GM11168 (cell line): ENCODE measurements at regions not wholly inside any gene's neighbourhood (a gene's known extent, or its start where the extent isn't known, plus 50 kb on each side); places are given as distances from the start of the nearest gene placed in this dataset.

ENCODE experiments used
- in situ Hi-C: fragments of 300-500 bp; cut with MboI; formaldehyde crosslinking; loops from one replicate; pipeline ENCODE4 v1.12.0; 2022; ENCODE audit warnings: low sequenced_read_pairs; ENCODE audit not compliant: unreplicated experiment

DNA sequence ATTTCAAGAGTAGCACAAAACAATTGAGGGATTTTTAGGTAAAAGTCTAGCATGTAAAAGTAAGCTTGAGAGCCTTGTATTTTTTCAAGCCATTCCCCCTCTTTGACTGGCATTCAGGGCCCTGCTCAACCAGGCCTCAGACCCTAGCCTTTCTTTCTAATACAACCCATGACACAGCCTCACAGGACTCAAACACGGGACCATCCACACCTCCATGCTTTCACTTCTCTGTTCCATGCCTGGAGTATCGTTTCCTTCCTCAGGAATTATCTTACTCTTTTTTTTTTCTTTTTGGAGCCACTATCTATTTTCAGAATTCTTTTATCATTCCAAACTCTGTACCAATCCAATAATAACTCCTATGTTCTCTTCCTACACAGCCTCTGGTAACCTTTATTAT lies 560.2 kb upstream of the CLINT1 start:
- in situ Hi-C loops, result no loop called here

GRCh38 chr5:158414780-158415179 lies 555.8 kb upstream of the CLINT1 start:
- in situ Hi-C loops, result no loop called here

DNA sequence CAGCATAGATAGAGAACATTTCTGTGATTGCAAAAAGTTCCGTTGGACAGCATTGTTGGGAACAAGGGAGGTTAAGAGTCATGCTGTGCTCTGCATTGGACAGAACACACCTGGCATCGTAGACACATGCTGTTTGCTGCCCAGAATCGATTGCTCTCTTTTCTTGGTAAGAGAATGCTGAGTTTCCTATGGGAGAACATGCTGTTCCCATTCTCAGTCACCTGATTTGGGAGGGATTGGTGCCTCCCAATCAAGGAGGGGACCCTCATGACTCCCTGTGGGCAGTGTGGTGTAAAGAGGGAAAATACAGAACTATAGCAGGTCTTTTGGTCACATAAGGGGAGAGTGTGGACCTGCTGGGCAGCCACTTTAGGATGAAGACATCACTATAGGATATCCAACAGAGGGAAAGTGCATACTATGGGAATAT lies 555.4 kb upstream of the CLINT1 start:
- in situ Hi-C loops, result no loop called here

DNA sequence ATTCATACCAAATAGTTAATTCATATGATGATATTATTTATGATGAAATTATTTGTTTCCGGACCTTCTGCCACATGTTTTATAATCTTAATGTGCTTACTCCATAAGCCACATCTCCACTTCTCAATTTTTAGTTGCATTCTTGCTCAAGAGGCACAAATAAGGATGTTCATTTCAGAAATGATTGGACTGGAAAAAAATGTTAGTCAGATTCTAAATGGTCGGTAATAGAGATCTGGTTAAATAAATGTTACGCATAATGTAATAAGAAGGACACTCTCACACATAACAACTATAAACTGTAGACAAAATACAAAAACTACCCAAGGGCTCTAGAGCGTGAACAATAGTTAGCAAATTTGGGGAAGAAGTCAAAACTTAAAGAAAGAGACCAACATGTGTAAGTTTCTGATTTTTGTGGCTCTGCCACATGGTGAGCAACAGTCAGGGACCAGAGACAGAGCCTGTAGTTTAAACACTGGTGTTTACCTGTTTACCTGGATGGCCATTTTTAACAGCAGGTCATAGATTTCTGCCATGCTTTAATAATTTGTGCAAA lies 554.3 kb upstream of the CLINT1 start:
- in situ Hi-C loops, result no loop called here

GRCh38 chr5:158410976-158411375 lies 552.0 kb upstream of the CLINT1 start:
- in situ Hi-C loops, result no loop called here

DNA sequence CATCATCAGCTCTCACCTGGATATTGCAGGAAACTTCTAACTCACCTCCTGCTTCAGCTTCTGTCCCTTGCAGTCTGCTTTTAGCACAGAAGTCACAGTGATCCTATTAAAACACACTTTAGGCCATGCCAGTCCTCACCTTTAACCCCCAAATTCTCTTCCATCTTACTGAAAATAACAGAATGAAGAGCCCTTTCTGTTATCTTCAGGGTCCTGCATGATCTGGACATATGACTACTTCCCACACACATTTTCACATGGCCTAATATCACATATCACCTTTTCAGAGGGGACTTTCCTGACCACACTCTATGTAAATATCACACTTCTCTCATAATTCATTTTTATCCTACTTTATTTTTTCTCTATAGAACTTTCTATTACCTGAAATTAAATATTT lies 550.6 kb upstream of the CLINT1 start:
- in situ Hi-C loops, result no loop called here

GRCh38 chr5:158407824-158408195 lies 548.9 kb upstream of the CLINT1 start:
- in situ Hi-C loops, result no loop called here

DNA sequence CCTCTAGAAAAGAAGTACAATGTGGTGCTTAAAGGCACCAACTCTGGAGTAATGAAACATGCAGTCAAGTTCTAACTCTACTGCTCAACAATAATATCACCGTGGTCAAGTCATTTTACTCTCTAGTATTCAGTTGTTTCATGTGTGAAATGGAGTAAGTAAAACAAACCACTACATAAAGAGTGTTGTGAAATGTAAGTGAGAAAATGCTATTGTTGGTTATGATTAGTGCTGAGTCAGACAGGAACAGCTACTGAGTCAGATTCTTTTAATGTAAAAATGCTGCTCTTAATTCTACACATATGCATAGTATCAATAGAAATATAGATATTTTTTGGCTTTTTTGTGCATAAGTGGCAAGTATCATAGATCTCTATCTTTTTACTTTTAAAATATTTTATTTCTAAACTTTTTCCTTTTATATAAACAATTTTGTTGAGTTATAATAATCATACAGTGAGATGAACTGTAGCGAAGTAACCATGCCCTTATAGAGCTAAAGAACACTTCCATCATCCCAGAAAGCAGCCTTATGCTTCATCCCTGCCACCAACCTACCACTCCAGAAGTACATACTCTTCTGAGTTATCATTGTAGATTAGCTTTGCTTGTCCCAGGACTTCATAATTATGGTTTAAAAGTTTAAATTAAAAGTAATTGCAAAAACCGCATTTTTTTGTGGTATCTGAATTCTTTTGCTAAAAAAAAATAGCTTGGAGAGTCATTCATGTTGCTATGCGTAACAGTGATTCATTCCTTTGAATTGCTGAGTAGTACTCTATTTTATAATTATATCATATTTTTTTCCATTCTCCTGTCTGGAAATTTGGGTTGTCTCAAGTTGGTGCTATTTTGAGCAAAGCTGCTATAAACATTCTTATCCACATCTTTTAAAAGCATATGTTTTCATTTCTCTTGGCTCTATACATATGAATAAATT lies 548.2 kb upstream of the CLINT1 start:
- in situ Hi-C loops, result no loop called here

DNA sequence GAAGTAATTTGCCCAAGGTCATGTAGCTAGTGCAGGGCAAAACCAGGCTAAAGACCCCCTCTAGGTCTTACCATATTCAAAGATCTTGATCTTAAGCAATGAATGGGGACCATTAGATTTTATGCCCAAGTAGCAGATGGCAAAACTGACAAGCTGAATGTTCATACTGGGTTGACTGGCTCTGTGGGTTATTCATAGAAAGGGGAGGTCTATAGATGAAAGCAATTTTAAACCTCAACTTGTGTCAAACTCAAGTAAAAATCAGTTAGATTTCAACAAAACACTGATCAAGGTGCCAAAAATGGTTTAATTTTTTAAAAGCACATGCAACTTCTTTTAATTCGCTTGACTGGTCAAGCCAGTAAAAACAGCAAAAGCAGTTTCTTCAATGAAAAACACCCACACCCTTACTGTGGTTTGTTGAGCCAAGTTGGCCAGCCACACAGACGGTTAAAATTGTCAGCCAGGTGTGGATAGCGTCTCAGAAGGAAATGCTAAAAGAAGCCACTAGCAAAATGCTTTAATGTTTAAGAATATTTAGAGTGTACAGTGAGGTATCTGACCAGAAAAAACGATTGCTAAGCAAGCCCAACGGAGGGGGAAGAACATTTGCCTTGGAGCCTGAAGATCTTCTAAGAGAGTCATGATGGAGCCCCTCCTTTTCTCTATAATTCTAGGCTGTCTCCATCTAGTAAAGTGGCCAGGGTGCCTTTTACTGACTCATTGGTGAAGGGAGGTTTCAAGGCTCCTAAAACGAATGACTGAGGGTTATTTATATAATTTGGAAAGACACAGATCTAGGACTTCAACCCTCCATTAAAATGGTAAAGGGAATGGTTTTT lies 539.6 kb upstream of the CLINT1 start:
- in situ Hi-C loops, result no loop called here

DNA sequence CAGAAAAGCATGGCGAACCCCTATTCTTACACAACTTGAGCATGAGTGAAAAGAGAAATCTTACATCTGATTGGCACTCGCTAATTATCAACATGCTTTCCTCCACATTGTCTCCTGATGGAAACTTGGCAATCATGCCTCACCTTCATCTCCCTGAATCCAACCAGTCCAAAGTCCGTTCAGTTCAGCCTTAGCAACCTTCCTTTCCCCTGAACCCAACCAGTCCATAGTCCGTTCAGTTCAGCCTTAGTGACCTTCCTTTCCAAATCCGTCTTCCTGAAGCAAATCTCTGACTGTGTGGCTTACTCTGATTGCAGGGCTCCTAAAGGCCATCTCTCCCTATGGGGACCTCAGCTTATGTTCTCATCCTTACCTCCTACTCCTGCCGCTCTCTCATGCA lies 538.3 kb upstream of the CLINT1 start:
- in situ Hi-C loops, result no loop called here

DNA sequence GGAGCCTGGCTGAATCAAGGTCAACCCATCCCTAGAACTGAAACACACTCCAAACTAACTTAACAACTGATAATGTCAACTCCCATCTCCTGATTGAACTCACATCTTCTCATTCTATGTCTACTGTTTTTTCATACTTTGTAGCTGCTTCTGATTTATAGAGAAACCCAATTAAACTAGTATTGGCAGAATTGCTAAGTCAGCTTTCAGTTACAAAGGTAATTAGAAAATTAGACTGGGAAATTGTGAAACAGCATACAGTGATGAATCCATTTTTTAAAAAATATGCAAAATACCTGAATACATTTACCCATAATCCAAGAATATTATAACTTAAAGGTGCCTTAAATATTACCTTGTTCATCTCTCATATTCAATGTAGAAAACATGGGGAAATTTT lies 535.2 kb upstream of the CLINT1 start:
- in situ Hi-C loops, result no loop called here

DNA sequence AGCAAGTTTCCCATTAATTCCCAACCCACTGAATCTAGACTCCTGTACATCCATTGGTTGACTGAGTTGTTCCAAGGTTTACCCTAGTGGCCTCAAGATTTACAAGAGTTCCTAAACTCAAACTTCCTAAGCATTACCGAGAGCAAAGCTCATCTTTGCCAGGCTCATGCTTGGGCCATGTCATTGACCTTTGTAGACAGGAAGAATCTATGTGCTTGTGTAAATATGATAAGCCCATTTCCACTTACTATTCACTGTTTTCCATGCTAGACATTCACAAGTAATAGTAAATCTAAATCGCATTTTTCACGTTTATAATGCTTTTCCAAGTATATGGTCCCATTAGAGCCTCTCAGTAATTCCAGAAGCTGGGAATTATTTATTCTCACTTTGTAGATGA lies 534.5 kb upstream of the CLINT1 start:
- in situ Hi-C loops, result no loop called here

DNA sequence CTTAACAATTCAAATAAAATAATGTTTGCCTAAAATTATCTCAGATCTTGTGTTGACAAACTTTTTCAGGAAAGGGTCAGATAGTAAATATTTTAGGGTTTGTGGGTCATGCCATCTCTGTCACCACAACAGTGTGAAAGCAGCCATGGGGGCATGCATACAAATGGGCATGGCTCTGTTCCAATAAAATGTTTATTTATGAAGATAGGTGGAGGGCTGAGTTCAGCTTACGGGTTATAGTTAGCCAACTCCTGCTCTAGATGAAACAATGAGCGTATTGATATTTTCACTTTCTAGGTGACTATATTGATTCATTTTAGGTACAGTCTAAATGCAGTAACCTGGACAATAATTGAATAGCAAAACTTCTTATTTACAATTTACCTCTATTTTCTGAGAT lies 533.8 kb upstream of the CLINT1 start:
- in situ Hi-C loops, result no loop called here

DNA sequence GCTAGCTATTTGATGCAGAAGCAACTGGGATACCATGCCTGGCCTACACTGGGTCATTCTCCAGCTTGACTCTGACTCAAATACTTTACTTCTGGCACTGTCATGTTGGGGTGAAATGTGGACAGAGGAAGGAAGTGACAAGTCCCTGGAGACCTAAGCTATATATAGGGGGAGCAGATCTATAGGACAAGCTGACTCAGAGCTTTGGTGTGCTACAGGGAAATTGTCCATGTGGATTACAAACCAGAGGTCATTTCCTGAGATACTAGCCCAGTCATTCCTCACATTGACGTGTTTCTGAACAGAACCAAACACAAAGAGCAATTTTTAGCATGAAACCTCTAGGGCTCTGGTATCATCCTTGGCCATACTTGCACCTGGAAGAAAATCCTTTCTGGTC lies 531.6 kb upstream of the CLINT1 start:
- in situ Hi-C loops, result no loop called here

DNA sequence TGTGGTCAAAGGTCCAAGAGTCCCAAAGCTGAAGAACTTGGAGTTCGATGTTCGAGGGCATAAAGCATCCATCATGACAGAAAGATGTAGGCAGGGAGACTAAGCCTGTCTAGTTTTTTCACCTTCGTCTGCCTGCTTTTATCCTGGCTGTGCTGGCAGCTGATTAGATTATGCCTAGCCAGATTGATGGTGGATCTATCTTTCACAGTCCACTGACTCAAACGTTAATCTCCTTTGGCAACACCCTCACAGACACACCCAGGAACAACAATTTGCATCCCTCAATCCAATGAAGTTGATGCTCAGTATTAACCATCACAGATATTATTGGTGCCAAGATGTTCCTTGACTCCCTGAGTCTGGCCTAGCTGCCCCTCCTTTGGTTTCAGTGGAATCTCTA lies 530.8 kb upstream of the CLINT1 start:
- in situ Hi-C loops, result no loop called here

DNA sequence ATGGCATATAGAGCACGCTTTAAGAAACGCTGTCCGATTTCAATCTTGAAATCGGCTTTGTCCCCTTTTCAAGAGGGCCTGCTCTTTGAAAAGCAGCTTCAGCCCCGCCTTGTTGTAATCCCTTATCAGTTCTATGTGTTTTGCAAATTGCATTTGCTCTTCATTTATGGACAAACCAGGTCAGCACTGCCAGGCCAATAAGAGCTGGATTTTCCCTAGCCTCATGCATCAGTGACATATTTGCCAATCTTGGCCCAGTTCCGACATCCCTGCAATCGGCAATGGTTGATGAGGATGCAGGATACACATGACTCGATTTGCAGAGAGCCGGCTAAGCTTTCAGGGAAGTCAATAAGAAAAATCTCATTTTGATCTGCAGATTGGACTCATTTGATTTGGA lies 529.1 kb upstream of the CLINT1 start:
- in situ Hi-C loops, result no loop called here

GRCh38 chr5:158387499-158387898 lies 528.6 kb upstream of the CLINT1 start:
- in situ Hi-C loops, result no loop called here

DNA sequence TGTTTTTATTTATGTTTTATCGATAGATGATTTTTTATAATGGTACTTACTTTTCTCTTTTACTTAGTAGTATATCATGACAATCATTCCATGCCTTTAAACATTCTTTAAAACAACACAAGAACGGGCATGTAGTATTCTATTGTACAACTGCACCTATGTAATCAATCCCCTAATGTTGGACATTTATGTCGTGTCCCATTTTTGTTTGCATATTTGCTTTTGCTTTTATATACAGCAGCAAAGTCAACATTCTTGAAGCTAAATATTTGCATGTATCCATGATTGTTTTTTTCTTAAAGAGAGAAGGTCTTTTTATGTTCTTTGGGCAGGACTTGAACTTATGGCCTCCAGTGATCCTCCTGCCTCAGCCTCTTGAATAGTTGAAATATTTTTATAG lies 527.0 kb upstream of the CLINT1 start:
- in situ Hi-C loops, result no loop called here

- in situ Hi-C loops, result no loop called here
Observed at GRCh38 chr5:158384535-158385481, 525.9 kb upstream of the CLINT1 start.

- in situ Hi-C loops, result no loop called here
Observed at GRCh38 chr5:158383486-158383885, 524.5 kb upstream of the CLINT1 start.
